Activated T-helper 17 cell treated with anti-CD3 and anti-CD28 coated beads, Interleukin-2, amount 50 U/mL, for 72 hours (primary cell): ENCODE measurements at regions not wholly inside any gene's neighbourhood (a gene's known extent, or its start where the extent isn't known, plus 50 kb on each side); places are given as distances from the start of the nearest gene placed in this dataset.

Source experiments
- ATAC-seq: fragments of 150-1000 bp; cut with Tn5 transposase; replicated peaks from 2 replicates; pipeline ENCODE4 v1.10.0; 2021; ENCODE audit warnings: mild to moderate bottlenecking, moderate library complexity
- H3K27ac Mint-ChIP-seq: one replicate; pipeline ENCODE4 v1.8.0; 2022; ENCODE audit warnings: mixed read lengths
- H3K27me3 Mint-ChIP-seq: one replicate; pipeline ENCODE4 v1.8.0; 2022; ENCODE audit warnings: mixed read lengths
- H3K36me3 Mint-ChIP-seq: one replicate; pipeline ENCODE4 v1.8.0; 2022; ENCODE audit warnings: low read depth, mild to moderate bottlenecking, mixed read lengths
- H3K4me1 Mint-ChIP-seq: one replicate; pipeline ENCODE4 v1.8.0; 2022; ENCODE audit warnings: mixed read lengths
- H3K4me3 Mint-ChIP-seq: one replicate; pipeline ENCODE4 v1.8.0; 2022; ENCODE audit warnings: mild to moderate bottlenecking, mixed read lengths
- H3K9me3 Mint-ChIP-seq: one replicate; pipeline ENCODE4 v1.8.0; 2022; ENCODE audit warnings: mixed read lengths

- Mint-ChIP-seq H3K4me3 (no peak overlapping the region), H3K9me3 (peaks cover 11% of the 10 kb centered on the region), H3K36me3 (no peaks in the 10 kb centered on the region), H3K27me3 (peaks cover 17% of the 10 kb centered on the region), H3K27ac (no peak overlapping the region), H3K4me1 (peaks cover 12% of the 10 kb centered on the region)
- ATAC-seq, result peak; percentile 91
These were observed 90.3 kb upstream of the MPHOSPH6 start for GRCh38 chr16:82260212-82260795.

- Mint-ChIP-seq H3K4me3 (no peak overlapping the region), H3K4me1 (peaks cover 12% of the 10 kb centered on the region), H3K36me3 (no peaks in the 10 kb centered on the region), H3K9me3 (peaks cover 11% of the 10 kb centered on the region), H3K27ac (no peak overlapping the region), H3K27me3 (peaks cover 19% of the 10 kb centered on the region)
- ATAC-seq, result no peak
These were observed 89.7 kb upstream of the MPHOSPH6 start for GRCh38 chr16:82259731-82260130.

- Mint-ChIP-seq H3K4me3 (no peak overlapping the region), H3K36me3 (no peaks in the 10 kb centered on the region), H3K4me1 (peaks cover 12% of the 10 kb centered on the region), H3K27me3 (peaks cover 17% of the 10 kb centered on the region), H3K27ac (no peak overlapping the region), H3K9me3 (peaks cover 11% of the 10 kb centered on the region)
- no peak for ATAC-seq
These were observed 88.0 kb upstream of the MPHOSPH6 start for GRCh38 chr16:82257990-82258389.

- Mint-ChIP-seq H3K27ac (no peak overlapping the region), H3K36me3 (no peaks in the 10 kb centered on the region), H3K9me3 (no peaks in the 10 kb centered on the region), H3K27me3 (peaks cover 32% of the 10 kb centered on the region), H3K4me1 (no peaks in the 10 kb centered on the region), H3K4me3 (no peak overlapping the region)
- no peak for ATAC-seq
These were observed 82.6 kb upstream of the MPHOSPH6 start for GRCh38 chr16:82252582-82252981.

- Mint-ChIP-seq H3K27me3 (peaks cover 19% of the 10 kb centered on the region), H3K36me3 (no peaks in the 10 kb centered on the region), H3K4me1 (no peaks in the 10 kb centered on the region), H3K4me3 (no peak overlapping the region), H3K9me3 (peaks cover 7% of the 10 kb centered on the region), H3K27ac (no peak overlapping the region)
- no peak for ATAC-seq
These were observed 78.7 kb upstream of the MPHOSPH6 start for GRCh38 chr16:82248677-82249076.

GRCh38 chr16:82248012-82248656 lies 78.1 kb upstream of the MPHOSPH6 start:
- H3K27me3 Mint-ChIP-seq, result peaks cover 19% of the 10 kb centered on the region
- H3K9me3 Mint-ChIP-seq, result peaks cover 9% of the 10 kb centered on the region
- no peaks in the 10 kb centered on the region for H3K36me3 Mint-ChIP-seq
- ATAC-seq, result no peak
- no peak overlapping the region for H3K4me3 Mint-ChIP-seq
- H3K4me1 Mint-ChIP-seq, result no peaks in the 10 kb centered on the region
- no peak overlapping the region for H3K27ac Mint-ChIP-seq

GRCh38 chr16:82242201-82242600 lies 72.2 kb upstream of the MPHOSPH6 start:
- no peak for ATAC-seq

GRCh38 chr16:82241469-82242052 lies 71.5 kb upstream of the MPHOSPH6 start:
- no peak for ATAC-seq
- peaks cover 35% of the 10 kb centered on the region for H3K27me3 Mint-ChIP-seq
- H3K4me1 Mint-ChIP-seq, result no peaks in the 10 kb centered on the region
- peaks cover 9% of the 10 kb centered on the region for H3K9me3 Mint-ChIP-seq
- no peaks in the 10 kb centered on the region for H3K36me3 Mint-ChIP-seq
- no peak overlapping the region for H3K27ac Mint-ChIP-seq
- H3K4me3 Mint-ChIP-seq, result no peak overlapping the region

More at GRCh38 chr16:82242201-82242600, 72.2 kb upstream of the MPHOSPH6 start:
- no peaks in the 10 kb centered on the region for H3K4me1 Mint-ChIP-seq
- no peaks in the 10 kb centered on the region for H3K36me3 Mint-ChIP-seq
- H3K9me3 Mint-ChIP-seq, result peaks cover 9% of the 10 kb centered on the region
- H3K27me3 Mint-ChIP-seq, result peaks cover 30% of the 10 kb centered on the region
- no peak overlapping the region for H3K27ac Mint-ChIP-seq
- H3K4me3 Mint-ChIP-seq, result no peak overlapping the region

GRCh38 chr16:82240111-82240510 lies 70.1 kb upstream of the MPHOSPH6 start:
- no peaks in the 10 kb centered on the region for H3K36me3 Mint-ChIP-seq
- H3K27ac Mint-ChIP-seq, result no peak overlapping the region
- peaks cover 39% of the 10 kb centered on the region for H3K27me3 Mint-ChIP-seq
- H3K4me3 Mint-ChIP-seq, result no peak overlapping the region
- peaks cover 9% of the 10 kb centered on the region for H3K9me3 Mint-ChIP-seq
- H3K4me1 Mint-ChIP-seq, result no peaks in the 10 kb centered on the region
- ATAC-seq, result no peak

GRCh38 chr16:82236875-82237274 lies 66.9 kb upstream of the MPHOSPH6 start:
- no peak overlapping the region for H3K27ac Mint-ChIP-seq
- H3K36me3 Mint-ChIP-seq, result no peaks in the 10 kb centered on the region
- peaks cover 38% of the 10 kb centered on the region for H3K27me3 Mint-ChIP-seq
- no peaks in the 10 kb centered on the region for H3K4me1 Mint-ChIP-seq
- no peak for ATAC-seq
- no peaks in the 10 kb centered on the region for H3K9me3 Mint-ChIP-seq
- no peak overlapping the region for H3K4me3 Mint-ChIP-seq

- no peaks in the 10 kb centered on the region for H3K9me3 Mint-ChIP-seq
These were observed 66.4 kb upstream of the MPHOSPH6 start for GRCh38 chr16:82236415-82236814.

GRCh38 chr16:82232806-82233205 lies 62.8 kb upstream of the MPHOSPH6 start:
- H3K36me3 Mint-ChIP-seq, result no peaks in the 10 kb centered on the region
- peaks cover 37% of the 10 kb centered on the region for H3K27me3 Mint-ChIP-seq
- no peaks in the 10 kb centered on the region for H3K9me3 Mint-ChIP-seq
- no peaks in the 10 kb centered on the region for H3K4me1 Mint-ChIP-seq
- ATAC-seq, result no peak
- H3K4me3 Mint-ChIP-seq, result no peak overlapping the region
- no peak overlapping the region for H3K27ac Mint-ChIP-seq

More at GRCh38 chr16:82236415-82236814, 66.4 kb upstream of the MPHOSPH6 start:
- peak; percentile 34 for ATAC-seq
- no peaks in the 10 kb centered on the region for H3K4me1 Mint-ChIP-seq
- no peaks in the 10 kb centered on the region for H3K36me3 Mint-ChIP-seq
- no peak overlapping the region for H3K4me3 Mint-ChIP-seq
- H3K27ac Mint-ChIP-seq, result no peak overlapping the region
- peaks cover 37% of the 10 kb centered on the region for H3K27me3 Mint-ChIP-seq

- Mint-ChIP-seq H3K27me3 (peaks cover 32% of the 10 kb centered on the region), H3K4me3 (no peak overlapping the region), H3K9me3 (no peaks in the 10 kb centered on the region), H3K36me3 (no peaks in the 10 kb centered on the region), H3K27ac (no peak overlapping the region), H3K4me1 (no peaks in the 10 kb centered on the region)
- ATAC-seq, result no peak
These were observed 61.2 kb upstream of the MPHOSPH6 start for GRCh38 chr16:82231008-82231787.

GRCh38 chr16:82229800-82230619 lies 60.0 kb upstream of the MPHOSPH6 start:
- H3K9me3 Mint-ChIP-seq, result no peaks in the 10 kb centered on the region
- H3K36me3 Mint-ChIP-seq, result no peaks in the 10 kb centered on the region
- no peak overlapping the region for H3K4me3 Mint-ChIP-seq
- no peaks in the 10 kb centered on the region for H3K4me1 Mint-ChIP-seq
- H3K27me3 Mint-ChIP-seq, result peaks cover 25% of the 10 kb centered on the region
- H3K27ac Mint-ChIP-seq, result no peak overlapping the region
- ATAC-seq, result peak; percentile 40
